HepG2 (cell line): ENCODE measurements at regions not wholly inside any gene's neighbourhood (a gene's known extent, or its start where the extent isn't known, plus 50 kb on each side); places are given as distances from the start of the nearest gene placed in this dataset.

ENCODE experiments used
- ATAC-seq: fragments of 200-7000 bp; cut with Tn5 transposase; 3 replicates; pipeline ENCODE4 v1.9.1; 2020; ENCODE audit warnings: mild to moderate bottlenecking, moderate library complexity
- BruUV-seq: library from RNA; stranded (reverse); fragments of 400-500 nt; replicated peaks from 2 replicates; lab custom pipeline; 2021; lab: Mats Ljungman, UMichigan
- CTCF ChIA-PET: fragments of 300-600 bp; formaldehyde crosslinking; extraction: SDS; loops from one replicate; lab custom pipeline; 2021; ENCODE audit warnings: low total read pairs, inconsistent platforms, low intra/inter-chr PET ratio; lab: Yijun Ruan, JAX
- POLR2A ChIA-PET: fragments of 350-600 bp; sonication (Branson Sonifier 250); formaldehyde crosslinking; loops from one replicate; lab custom pipeline; 2020; ENCODE audit warnings: antibody characterized with exemption, inconsistent platforms; lab: Yijun Ruan, JAX
- DNase-seq: peaks from one replicate; pipeline ENCODE4 v3.0.0-alpha.2; 2015; ENCODE audit warnings: low spot score
- FAIRE-seq: peaks from 3 replicates; lab custom pipeline; 2011; peaks lifted over from hg19 to GRCh38; lab: Jason Lieb, UNC
- H2AFZ ChIP-seq: one replicate; pipeline ENCODE4 v1.6.1; 2011; ENCODE audit warnings: low read length, inconsistent platforms
- H3K27ac ChIP-seq: fragments of 300-600 bp; 3 replicates; pipeline ENCODE4 v1.8.0; 2011; ENCODE audit warnings: mixed run types, mild to moderate bottlenecking, mixed read lengths, low read length, inconsistent platforms; ENCODE audit not compliant: insufficient read depth; ENCODE audit errors: extremely low read length
- H3K27me3 ChIP-seq, 2 experiments: fragments of 200-600 bp in 1 of 2; 2 replicates in 1 of 2; 3 replicates in 1 of 2; pipeline versions ENCODE4 v1.6.0 to v1.8.0; 2011; ENCODE audit warnings: low read length in 2 of 2, mild to moderate bottlenecking in 2 of 2, moderate library complexity in 2 of 2, inconsistent platforms in 1 of 2; ENCODE audit not compliant: insufficient read depth in 2 of 2, control insufficient read depth in 1 of 2
- H3K36me3 ChIP-seq, 2 experiments: fragments of 200-600 bp in 1 of 2; replicated peaks in 1 of 2; 2 replicates in 1 of 2; 3 replicates in 1 of 2; pipeline versions ENCODE4 v1.5.1 to v1.8.0; 2011; ENCODE audit warnings: low read length in 2 of 2, inconsistent platforms in 1 of 2; ENCODE audit not compliant: insufficient read depth in 2 of 2, control insufficient read depth in 1 of 2
- H3K4me1 ChIP-seq: 2 replicates; pipeline ENCODE4 v1.5.1; 2012; ENCODE audit warnings: low read length, inconsistent platforms; ENCODE audit not compliant: insufficient read depth
- H3K4me2 ChIP-seq: 2 replicates; pipeline ENCODE4 v1.6.0; 2011; ENCODE audit warnings: low read depth, low read length, inconsistent platforms
- H3K4me3 ChIP-seq, 3 experiments: fragments of 200-600 bp in 1 of 3; sonication (generic), shearing (Covaris generic) in 1 of 3; replicated peaks in 1 of 3; 2 replicates each; pipeline ENCODE4 v1.5.1; 2011 to 2016; ENCODE audit warnings: low read length in 3 of 3, inconsistent platforms in 2 of 3, low read depth in 2 of 3, mild to moderate bottlenecking in 2 of 3, control low read depth in 1 of 3, mixed read lengths in 1 of 3; ENCODE audit not compliant: insufficient read depth in 1 of 3
- H3K79me2 ChIP-seq: one replicate; pipeline ENCODE4 v1.6.1; 2011; ENCODE audit warnings: low read length, inconsistent platforms; ENCODE audit not compliant: insufficient read depth
- H3K9ac ChIP-seq: 2 replicates; pipeline ENCODE4 v1.6.0; 2011; ENCODE audit warnings: mild to moderate bottlenecking, low read depth, low read length, inconsistent platforms; ENCODE audit not compliant: insufficient read depth
- H3K9me3 ChIP-seq: 2 replicates; pipeline ENCODE4 v1.5.1; 2012; ENCODE audit warnings: mild to moderate bottlenecking, low read length
- H4K20me1 ChIP-seq: 2 replicates; pipeline ENCODE4 v1.6.0; 2011; ENCODE audit warnings: inconsistent platforms, mild to moderate bottlenecking, low read length, moderate library complexity; ENCODE audit not compliant: insufficient read depth
- CEBPB ChIP-seq: IDR thresholded peaks from 2 replicates; pipeline ENCODE4 v1.6.1; 2011; ENCODE audit warnings: low read depth, low read length, improper control_type of control experiment, borderline replicate concordance
- CREB1 ChIP-seq, 2 experiments: fragments of 450-650 bp in 1 of 2; IDR thresholded peaks; 2 replicates each; pipeline ENCODE4 v1.6.1; 2016 to 2017; ENCODE audit warnings: control low read depth in 1 of 2, mild to moderate bottlenecking in 1 of 2, missing compliant biosample characterization in 1 of 2, missing genetic modification characterization in 1 of 2
- GFI1 ChIP-seq: sonication (generic); formaldehyde crosslinking; IDR thresholded peaks from 2 replicates; pipeline ENCODE4 v1.5.0; 2020; ENCODE audit warnings: missing genetic modification reagents, mild to moderate bottlenecking, borderline replicate concordance
- PLSCR1 ChIP-seq: sonication (generic); formaldehyde crosslinking; IDR thresholded peaks from 2 replicates; pipeline ENCODE4 v1.5.0; 2020; ENCODE audit warnings: missing genetic modification reagents, mild to moderate bottlenecking, borderline replicate concordance
- SMARCE1 ChIP-seq: fragments of 450-650 bp; IDR thresholded peaks from 2 replicates; pipeline ENCODE4 v1.6.1; 2017; ENCODE audit warnings: borderline replicate concordance
- ZNF776 ChIP-seq: sonication (generic); formaldehyde crosslinking; IDR thresholded peaks from 2 replicates; pipeline ENCODE4 v1.4.0; 2020; ENCODE audit warnings: mild to moderate bottlenecking, missing genetic modification reagents
- WGBS: methylation state at CpG from one replicate; pipeline ENCODE4 v1.1.6; 2017; ENCODE audit warnings: low lambda C conversion rate; 5-methylcytosine and 5-hydroxymethylcytosine counted together
- in situ Hi-C: cut with HindIII; loops from 2 replicates; pipeline ENCODE4 v1.10.0; 2017; ENCODE audit warnings: low pct_unique_long_range_greater_than_20kb; ENCODE audit not compliant: extremely low pct_ligation_motif_present
- intact Hi-C: fragments of 100-400 bp; cut with micrococcal nuclease; formaldehyde crosslinking; loops from one replicate; pipeline ENCODE4 v1.10.0; 2022; ENCODE audit not compliant: unreplicated experiment
- TF ChIP-seq, protein P1 (sequence below): sonication (generic); formaldehyde crosslinking; IDR thresholded peaks from 2 replicates; pipeline ENCODE4 v1.8.0; 2022; ENCODE audit warnings: missing genetic modification reagents, mild to moderate bottlenecking, inconsistent platforms, borderline replicate concordance
- TF ChIP-seq, protein P2 (sequence below): sonication (generic); formaldehyde crosslinking; IDR thresholded peaks from 2 replicates; pipeline ENCODE4 v1.4.0; 2020; ENCODE audit warnings: missing genetic modification reagents, mild to moderate bottlenecking, borderline replicate concordance

GRCh38 chr10:108629834-108630233 is 1293.5 kb downstream of the XPNPEP1 start:
- Histone ChIP-seq H3K27me3 (no peaks in the 10 kb centered on the region), H2AFZ (no peak overlapping the region), H3K4me2 (no peak overlapping the region), H4K20me1 (no peaks in the 10 kb centered on the region), H3K4me3 (no peak overlapping the region), H3K4me1 (no peaks in the 10 kb centered on the region), H3K9me3 (peaks cover 37% of the 10 kb centered on the region), H3K36me3 (no peaks in the 10 kb centered on the region), H3K9ac (no peak overlapping the region), H3K27ac (no peak overlapping the region), H3K79me2 (no peaks in the 10 kb centered on the region)
- BruUV-seq, result no TSS peak
- POLR2A ChIA-PET, result no interaction called here
- intact Hi-C loops, result no loop called here
- WGBS, result 4% methylated on average over 3 of the region's 3 CpGs
- DNase-seq (peak; percentile 1), ATAC-seq (no peak), FAIRE-seq (no peak)
- in situ Hi-C loops, result no loop called here
- CTCF ChIA-PET, result no interaction called here
- TF ChIP-seq CREB1 (IDR thresholded peaks at IDR 0.05), result 0 out of 2 replicates have a peak, but pooled peaks have one; percentile 7
- no peak for TF ChIP-seq CREB1 (CRISPR knock-in tag; IDR thresholded peaks at IDR 0.05)
- no peak for TF ChIP-seq ZNF776
- TF ChIP-seq, protein P1, sequence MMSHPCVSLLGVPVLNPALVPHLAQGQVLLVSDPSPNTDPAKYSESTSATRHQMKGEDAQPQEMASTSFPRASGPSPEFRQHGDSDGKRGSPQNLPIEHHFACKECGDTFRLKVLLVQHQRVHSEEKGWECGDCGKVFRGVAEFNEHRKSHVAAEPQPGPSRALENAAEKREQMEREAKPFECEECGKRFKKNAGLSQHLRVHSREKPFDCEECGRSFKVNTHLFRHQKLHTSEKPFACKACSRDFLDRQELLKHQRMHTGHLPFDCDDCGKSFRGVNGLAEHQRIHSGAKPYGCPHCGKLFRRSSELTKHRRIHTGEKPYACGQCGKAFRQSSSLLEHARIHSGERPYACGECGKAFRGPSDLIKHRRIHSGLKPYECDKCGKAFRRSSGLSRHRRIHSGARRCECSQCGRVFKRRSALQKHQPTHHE, result no peak
- no peak for TF ChIP-seq SMARCE1
- TF ChIP-seq CEBPB, result peak; percentile 32; the same call in 1 of the 2 replicates
- TF ChIP-seq PLSCR1 (CRISPR knock-in tag), result no peak
- no peak for TF ChIP-seq GFI1 (CRISPR knock-in tag)
- TF ChIP-seq, protein P2, sequence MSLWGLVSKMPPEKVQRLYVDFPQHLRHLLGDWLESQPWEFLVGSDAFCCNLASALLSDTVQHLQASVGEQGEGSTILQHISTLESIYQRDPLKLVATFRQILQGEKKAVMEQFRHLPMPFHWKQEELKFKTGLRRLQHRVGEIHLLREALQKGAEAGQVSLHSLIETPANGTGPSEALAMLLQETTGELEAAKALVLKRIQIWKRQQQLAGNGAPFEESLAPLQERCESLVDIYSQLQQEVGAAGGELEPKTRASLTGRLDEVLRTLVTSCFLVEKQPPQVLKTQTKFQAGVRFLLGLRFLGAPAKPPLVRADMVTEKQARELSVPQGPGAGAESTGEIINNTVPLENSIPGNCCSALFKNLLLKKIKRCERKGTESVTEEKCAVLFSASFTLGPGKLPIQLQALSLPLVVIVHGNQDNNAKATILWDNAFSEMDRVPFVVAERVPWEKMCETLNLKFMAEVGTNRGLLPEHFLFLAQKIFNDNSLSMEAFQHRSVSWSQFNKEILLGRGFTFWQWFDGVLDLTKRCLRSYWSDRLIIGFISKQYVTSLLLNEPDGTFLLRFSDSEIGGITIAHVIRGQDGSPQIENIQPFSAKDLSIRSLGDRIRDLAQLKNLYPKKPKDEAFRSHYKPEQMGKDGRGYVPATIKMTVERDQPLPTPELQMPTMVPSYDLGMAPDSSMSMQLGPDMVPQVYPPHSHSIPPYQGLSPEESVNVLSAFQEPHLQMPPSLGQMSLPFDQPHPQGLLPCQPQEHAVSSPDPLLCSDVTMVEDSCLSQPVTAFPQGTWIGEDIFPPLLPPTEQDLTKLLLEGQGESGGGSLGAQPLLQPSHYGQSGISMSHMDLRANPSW (CRISPR knock-in tag), result no peak
- TF ChIP-seq, all 625 proteins: peak for 2
